ENCODE measurements at regions not wholly inside any gene's neighbourhood (a gene's known extent, or its start where the extent isn't known, plus 50 kb on each side); places are given as distances from the start of the nearest gene placed in this dataset.

DNA sequence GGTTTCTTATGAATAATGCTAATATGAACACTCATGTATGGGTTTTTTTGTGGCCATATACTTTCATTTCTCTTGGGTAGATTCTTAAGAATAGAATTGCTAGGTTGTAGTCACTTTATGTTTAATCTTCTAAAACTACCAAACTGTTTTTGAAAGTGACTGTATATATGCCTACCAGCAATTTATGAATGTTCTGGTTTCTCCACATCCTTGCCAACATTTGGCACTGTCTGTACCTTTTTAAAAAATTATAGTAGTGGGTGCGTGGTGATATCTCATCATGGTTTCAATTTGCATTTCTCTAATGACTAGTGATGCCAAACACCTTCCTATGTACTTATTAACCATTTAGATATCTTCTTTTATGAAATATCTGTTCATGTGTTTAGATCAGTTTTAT is 110.6 kb upstream of the RIOK3 start:
- TF ChIP-seq, protein P1, sequence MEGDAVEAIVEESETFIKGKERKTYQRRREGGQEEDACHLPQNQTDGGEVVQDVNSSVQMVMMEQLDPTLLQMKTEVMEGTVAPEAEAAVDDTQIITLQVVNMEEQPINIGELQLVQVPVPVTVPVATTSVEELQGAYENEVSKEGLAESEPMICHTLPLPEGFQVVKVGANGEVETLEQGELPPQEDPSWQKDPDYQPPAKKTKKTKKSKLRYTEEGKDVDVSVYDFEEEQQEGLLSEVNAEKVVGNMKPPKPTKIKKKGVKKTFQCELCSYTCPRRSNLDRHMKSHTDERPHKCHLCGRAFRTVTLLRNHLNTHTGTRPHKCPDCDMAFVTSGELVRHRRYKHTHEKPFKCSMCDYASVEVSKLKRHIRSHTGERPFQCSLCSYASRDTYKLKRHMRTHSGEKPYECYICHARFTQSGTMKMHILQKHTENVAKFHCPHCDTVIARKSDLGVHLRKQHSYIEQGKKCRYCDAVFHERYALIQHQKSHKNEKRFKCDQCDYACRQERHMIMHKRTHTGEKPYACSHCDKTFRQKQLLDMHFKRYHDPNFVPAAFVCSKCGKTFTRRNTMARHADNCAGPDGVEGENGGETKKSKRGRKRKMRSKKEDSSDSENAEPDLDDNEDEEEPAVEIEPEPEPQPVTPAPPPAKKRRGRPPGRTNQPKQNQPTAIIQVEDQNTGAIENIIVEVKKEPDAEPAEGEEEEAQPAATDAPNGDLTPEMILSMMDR (conservative IDR thresholded peaks at IDR 0.05), result no peak
- no peak overlapping the region for H3K27ac ChIP-seq

DNA sequence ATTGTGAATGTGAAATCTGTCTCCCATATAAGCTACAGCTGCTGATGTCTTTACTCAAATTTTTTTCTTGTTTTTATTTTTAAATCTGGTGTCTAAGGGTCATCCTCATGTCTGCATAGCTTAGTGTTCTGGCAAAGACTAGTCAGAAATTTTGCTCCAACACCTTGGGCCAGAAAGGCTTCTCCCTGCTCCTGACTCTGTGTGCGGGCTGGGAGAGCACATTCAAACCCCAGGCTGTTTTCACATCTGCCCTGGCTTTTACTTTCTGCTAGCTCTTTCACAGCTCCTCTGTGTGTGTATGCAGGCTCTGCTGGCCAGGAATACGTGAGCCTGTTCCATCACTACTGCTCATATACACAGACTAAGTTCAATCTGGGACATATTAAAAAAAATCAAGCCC is 102.9 kb upstream of the RIOK3 start:
- TF ChIP-seq, protein P1 (conservative IDR thresholded peaks at IDR 0.05), result no peak
- H3K27ac ChIP-seq, result no peak overlapping the region

DNA sequence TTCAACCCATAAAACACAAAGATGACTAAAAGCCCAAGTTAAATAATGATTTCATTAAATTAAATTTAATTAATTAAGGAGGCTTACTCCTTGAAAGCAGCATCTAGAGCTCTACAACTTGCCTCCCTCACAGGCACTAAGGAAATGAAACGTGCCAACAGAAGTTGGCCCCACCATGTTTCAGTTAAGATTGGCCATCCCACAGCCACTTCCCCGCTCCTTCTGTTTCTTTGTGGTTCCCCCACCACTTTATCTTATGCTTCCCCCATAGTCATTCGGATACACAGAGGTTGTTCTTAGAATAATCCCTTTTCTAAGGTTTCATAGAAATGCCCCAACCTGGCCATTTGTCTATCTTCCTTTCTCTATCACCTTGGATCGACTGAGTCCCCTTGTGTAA is 101.6 kb upstream of the RIOK3 start:
- TF ChIP-seq, protein P1 (conservative IDR thresholded peaks at IDR 0.05), result no peak
- no peak overlapping the region for H3K27ac ChIP-seq

- no peak overlapping the region for H3K27ac ChIP-seq
- TF ChIP-seq, protein P1 (conservative IDR thresholded peaks at IDR 0.05), result no peak
These were observed 101.0 kb upstream of the RIOK3 start for GRCh38 chr18:23352042-23352441.

DNA sequence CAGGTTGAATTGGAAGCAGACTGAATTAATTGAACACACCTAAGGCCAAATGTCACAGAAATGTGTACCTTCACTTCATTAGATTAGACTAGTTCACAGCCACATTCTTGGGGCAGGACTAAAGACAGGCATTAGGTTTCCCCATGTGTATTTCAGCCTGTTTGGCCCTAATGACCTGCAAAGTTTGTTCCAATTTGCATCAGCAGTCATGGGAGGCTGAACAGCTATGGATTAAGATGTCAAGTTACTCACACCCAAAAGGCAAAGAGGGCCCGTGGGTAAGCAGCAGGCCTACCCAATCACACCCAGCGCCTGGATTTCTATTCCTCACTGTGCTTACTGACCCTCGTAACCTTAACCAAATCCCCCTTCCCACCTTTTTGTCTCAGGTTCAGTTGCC is 99.6 kb upstream of the RIOK3 start:
- H3K27ac ChIP-seq, result no peak overlapping the region
- TF ChIP-seq, protein P1 (conservative IDR thresholded peaks at IDR 0.05), result no peak

GRCh38 chr18:23354625-23355024 is 98.5 kb upstream of the RIOK3 start:
- H3K27ac ChIP-seq, result no peak overlapping the region
- TF ChIP-seq, protein P1 (conservative IDR thresholded peaks at IDR 0.05), result no peak

DNA sequence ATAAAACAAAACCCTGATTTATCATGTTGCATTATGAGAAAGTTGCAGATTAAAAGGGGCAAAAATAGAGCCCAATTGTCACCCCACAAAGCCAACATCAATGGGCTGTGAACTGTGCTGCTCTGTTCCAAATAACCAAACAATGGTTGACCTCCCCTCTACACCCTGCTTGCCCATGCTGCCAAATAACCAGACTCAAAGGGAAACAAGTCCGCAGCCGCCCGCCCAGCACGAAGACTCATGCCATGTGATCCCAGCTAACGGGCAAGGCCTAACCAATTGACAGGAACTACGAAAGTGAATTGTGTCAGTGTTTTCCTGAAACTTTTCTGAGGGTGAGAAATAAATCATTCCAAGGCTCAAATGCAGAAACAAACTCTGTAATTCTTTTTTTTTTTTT is 97.9 kb upstream of the RIOK3 start:
- TF ChIP-seq, protein P1 (conservative IDR thresholded peaks at IDR 0.05), result no peak

DNA sequence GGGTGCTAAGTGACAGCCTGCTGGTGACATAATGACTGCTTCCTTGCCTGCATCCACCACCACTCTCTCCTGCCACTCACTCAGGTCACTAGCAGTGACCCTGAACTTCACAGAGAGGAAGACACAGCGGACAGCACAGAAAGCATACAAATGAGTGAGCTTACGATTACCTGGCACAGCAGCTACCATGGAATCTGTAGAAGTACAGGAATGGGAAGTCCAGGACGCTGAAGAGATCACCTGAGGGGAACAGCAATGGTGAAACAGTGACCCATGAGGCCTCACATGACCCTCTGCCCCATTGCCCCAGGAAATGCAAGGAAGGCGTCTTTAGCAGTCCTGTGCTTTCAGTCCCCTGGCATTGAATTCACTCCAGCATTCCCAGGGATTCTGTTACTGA is 96.7 kb upstream of the RIOK3 start:
- TF ChIP-seq, protein P1 (conservative IDR thresholded peaks at IDR 0.05), result no peak
- H3K27ac ChIP-seq, result no peak overlapping the region

More for the DNA sequence above, 97.9 kb upstream of the RIOK3 start:
- no peak overlapping the region for H3K27ac ChIP-seq
